ENCODE measurements at regions not wholly inside any gene's neighbourhood (a gene's known extent, or its start where the extent isn't known, plus 50 kb on each side); places are given as distances from the start of the nearest gene placed in this dataset.

DNA sequence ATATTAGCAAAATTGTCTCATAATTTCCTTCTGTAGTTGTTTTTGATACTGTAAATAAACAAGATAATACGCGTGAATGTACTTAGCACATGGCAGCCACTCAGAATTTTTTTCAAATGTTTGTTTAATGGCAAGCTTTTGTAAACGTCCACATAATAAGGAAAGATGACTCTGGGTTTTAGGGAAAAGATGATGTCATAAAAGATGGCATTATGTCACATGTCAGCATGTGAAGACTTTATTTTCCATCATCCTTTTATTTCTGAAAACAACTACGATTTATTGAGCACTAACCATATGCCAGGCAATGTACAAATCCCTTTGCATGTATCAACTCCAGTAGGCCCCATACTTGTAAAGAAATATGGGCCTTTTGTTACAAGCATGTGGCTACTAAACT is 139.9 kb downstream of the C11orf91 start:
- TF ChIP-seq, protein P1, sequence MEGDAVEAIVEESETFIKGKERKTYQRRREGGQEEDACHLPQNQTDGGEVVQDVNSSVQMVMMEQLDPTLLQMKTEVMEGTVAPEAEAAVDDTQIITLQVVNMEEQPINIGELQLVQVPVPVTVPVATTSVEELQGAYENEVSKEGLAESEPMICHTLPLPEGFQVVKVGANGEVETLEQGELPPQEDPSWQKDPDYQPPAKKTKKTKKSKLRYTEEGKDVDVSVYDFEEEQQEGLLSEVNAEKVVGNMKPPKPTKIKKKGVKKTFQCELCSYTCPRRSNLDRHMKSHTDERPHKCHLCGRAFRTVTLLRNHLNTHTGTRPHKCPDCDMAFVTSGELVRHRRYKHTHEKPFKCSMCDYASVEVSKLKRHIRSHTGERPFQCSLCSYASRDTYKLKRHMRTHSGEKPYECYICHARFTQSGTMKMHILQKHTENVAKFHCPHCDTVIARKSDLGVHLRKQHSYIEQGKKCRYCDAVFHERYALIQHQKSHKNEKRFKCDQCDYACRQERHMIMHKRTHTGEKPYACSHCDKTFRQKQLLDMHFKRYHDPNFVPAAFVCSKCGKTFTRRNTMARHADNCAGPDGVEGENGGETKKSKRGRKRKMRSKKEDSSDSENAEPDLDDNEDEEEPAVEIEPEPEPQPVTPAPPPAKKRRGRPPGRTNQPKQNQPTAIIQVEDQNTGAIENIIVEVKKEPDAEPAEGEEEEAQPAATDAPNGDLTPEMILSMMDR (IDR thresholded peaks at IDR 0.05), result no peak
- no peak for TF ChIP-seq POLR2A (IDR thresholded peaks at IDR 0.05)

All from testis (tissue), 2 donors.